ENCODE measurements at regions not wholly inside any gene's neighbourhood (a gene's known extent, or its start where the extent isn't known, plus 50 kb on each side); places are given as distances from the start of the nearest gene placed in this dataset.

GRCh38 chr6:163765335-163765734, 350.8 kb downstream of the QKI start:
- TF ChIP-seq CTCF (IDR thresholded peaks at IDR 0.05; ENCODE audit: insufficient read depth, low read depth, low read length) (no peak), EZH2 (IDR thresholded peaks at IDR 0.05; ENCODE audit: insufficient read depth, low read length) (no peak)
